Kidney epithelial cell (primary cell): ENCODE measurements at regions not wholly inside any gene's neighbourhood (a gene's known extent, or its start where the extent isn't known, plus 50 kb on each side); places are given as distances from the start of the nearest gene placed in this dataset.
"Not testable (repeated sequence)": the region's sequence is repeated elsewhere in the genome, so short reads cannot be mapped to it uniquely, and the experiment has no call there.

Experiments used
- DNase-seq: peaks from one replicate; pipeline ENCODE4 v3.0.0-alpha.2; 2010; ENCODE audit warnings: low read depth
- H3K27me3 ChIP-seq: 2 replicates; pipeline ENCODE4 v1.6.0; 2011; ENCODE audit warnings: low read length; ENCODE audit not compliant: control insufficient read depth, insufficient read depth
- H3K36me3 ChIP-seq: 2 replicates; pipeline ENCODE4 v1.5.1; 2011; ENCODE audit warnings: low read length; ENCODE audit not compliant: control insufficient read depth, insufficient read depth
- H3K4me3 ChIP-seq: 2 replicates; pipeline ENCODE4 v1.5.1; 2011; ENCODE audit warnings: low read depth, mild to moderate bottlenecking, control low read depth, low read length
- TF ChIP-seq, protein P1 (sequence below): IDR thresholded peaks from 2 replicates; pipeline ENCODE4 v1.5.1; 2011; ENCODE audit warnings: mild to moderate bottlenecking, moderate library complexity, low read length, control low read depth, inconsistent platforms; ENCODE audit not compliant: insufficient read depth, poor library complexity, severe bottlenecking

DNA sequence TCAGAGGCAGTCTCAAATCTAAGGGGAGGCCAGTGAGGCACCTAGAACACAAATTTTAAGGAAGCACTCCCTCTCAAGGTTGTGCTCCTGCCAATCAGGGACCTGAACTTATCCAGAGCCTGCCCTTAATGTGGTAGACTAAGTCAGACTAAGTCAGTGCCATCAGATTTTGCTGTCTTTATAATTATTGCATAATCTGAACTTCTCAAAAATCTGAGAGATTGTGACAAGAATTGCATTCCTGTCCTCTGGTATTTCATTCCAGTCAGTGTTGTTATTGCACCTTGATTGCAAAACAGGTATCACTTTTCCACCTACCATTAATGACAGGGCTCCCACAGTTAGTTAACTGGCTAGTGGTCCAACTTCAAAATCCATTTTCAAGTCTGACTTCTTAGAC lies 197.1 kb upstream of the HCN1 start:
- TF ChIP-seq, protein P1, sequence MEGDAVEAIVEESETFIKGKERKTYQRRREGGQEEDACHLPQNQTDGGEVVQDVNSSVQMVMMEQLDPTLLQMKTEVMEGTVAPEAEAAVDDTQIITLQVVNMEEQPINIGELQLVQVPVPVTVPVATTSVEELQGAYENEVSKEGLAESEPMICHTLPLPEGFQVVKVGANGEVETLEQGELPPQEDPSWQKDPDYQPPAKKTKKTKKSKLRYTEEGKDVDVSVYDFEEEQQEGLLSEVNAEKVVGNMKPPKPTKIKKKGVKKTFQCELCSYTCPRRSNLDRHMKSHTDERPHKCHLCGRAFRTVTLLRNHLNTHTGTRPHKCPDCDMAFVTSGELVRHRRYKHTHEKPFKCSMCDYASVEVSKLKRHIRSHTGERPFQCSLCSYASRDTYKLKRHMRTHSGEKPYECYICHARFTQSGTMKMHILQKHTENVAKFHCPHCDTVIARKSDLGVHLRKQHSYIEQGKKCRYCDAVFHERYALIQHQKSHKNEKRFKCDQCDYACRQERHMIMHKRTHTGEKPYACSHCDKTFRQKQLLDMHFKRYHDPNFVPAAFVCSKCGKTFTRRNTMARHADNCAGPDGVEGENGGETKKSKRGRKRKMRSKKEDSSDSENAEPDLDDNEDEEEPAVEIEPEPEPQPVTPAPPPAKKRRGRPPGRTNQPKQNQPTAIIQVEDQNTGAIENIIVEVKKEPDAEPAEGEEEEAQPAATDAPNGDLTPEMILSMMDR, result no peak
- no peaks in the 10 kb centered on the region for H3K27me3 ChIP-seq
- H3K36me3 ChIP-seq, result no peaks in the 10 kb centered on the region
- no peak for DNase-seq
- H3K4me3 ChIP-seq, result no peak overlapping the region

DNA sequence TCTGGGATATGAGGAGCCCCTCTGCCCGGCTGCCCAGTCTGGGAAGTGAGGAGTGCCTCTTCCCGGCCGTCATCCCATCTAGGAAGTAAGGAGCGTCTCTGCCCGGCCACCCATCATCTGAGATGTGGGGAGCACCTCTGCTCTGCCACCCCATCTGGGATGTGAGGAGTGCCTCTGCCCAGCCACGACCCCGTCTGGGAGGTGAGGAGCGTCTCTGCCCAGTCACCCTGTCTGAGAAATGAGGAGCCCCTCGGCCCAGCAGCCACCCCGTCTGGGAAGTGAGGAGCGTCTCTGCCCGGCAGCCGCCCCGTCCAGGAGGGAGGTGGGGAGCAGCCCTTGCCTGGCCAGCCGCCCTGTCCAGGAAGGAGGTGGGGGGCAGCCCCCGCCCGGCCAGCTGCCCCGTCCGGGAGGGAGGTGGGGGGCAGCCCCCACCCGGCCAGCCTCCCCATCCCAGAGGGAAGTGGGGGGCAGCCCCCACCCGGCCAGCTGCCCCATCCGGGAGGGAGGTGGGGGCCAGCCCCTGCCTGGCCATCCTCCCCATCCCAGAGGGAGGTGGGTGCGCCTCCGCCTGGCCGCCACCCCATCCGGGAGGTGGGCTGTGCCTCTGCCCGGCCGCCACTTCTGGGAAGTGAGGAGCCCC lies 194.4 kb upstream of the HCN1 start:
- not testable (repeated sequence) for DNase-seq, H3K4me3 ChIP-seq, H3K36me3 ChIP-seq, H3K27me3 ChIP-seq

DNA sequence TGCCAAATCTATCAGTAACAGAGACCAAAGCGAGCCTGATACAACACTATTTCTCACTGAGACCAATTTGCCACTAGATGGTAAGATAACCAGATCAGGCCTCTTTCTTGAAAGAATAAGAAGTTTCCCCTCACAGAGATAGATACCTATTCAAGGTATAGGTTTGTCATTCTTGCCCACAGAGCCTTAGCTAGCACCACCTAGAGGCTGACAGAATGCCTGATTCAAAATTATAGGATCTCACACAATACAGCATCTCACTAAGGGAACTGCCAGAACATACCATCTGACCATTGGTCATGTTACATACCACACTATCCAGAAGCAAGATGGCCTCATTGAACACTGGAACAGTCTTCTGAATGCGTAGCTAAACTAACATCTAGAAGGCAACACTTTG lies 166.6 kb upstream of the HCN1 start:
- Histone ChIP-seq H3K36me3 (no peaks in the 10 kb centered on the region), H3K4me3 (no peak overlapping the region), H3K27me3 (no peaks in the 10 kb centered on the region)
- DNase-seq, result no peak
- TF ChIP-seq, protein P1, result no peak

DNA sequence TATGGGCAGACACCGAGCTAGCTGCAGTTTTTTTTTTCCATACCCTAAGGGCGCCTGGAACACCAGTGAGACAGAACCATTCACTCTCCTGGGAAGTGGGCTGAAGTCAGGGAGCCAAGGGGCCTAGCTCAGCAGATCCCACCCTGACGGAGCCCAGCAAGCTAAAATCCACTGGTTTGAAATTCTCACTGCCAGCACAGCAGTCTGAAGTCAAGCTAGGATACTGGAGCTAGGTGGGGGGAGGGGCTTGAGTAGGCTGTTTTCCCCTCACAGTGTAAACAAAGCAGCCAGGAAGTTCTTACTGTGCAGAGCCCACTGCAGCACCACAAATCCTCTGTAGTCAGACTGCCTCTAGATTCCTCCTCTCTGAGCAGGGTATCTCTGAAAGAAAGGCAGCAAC lies 151.7 kb upstream of the HCN1 start:
- Histone ChIP-seq H3K4me3 (no peak overlapping the region), H3K36me3 (no peaks in the 10 kb centered on the region), H3K27me3 (no peaks in the 10 kb centered on the region)
- DNase-seq, result no peak
- TF ChIP-seq, protein P1, result no peak

DNA sequence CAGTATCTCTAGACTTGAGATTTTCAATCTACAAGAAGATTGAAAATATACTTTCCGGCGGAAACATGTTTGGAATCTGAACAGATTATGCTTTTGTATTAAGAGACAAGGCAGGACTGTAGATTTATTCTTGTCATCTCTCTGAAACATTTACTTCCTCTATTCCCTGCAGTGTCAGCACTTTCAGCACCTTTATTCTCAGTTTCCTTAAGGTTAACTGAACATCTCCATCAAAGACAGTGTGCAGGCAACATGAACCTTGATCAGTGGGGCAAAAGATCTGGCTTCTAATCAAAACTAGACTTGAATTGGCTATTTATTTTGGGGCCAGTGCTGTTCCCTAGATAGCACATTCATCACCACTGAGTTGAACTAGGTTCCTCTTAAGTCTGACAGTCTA lies 129.9 kb upstream of the HCN1 start:
- Histone ChIP-seq H3K27me3 (no peaks in the 10 kb centered on the region), H3K36me3 (no peaks in the 10 kb centered on the region), H3K4me3 (no peak overlapping the region)
- TF ChIP-seq, protein P1, result no peak
- DNase-seq, result no peak

DNA sequence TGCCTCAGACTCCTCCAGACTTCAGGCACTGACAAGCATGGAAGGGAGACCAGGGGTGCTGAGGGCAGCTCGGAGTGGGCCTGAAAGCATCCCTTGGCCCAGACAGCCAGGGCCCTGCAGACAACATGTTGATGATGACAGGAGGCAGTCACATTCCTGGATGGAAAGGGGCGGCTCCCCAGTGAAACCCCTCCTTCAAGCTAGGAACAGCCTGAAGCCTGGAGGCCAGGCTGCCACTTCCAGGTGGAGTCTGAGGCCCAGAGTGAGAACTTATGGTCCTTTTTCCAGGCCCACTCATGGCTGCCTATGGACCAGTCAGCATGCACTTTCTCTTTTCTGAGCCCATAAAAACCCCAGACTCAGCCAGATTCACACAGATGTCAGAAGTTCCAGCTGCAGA lies 104.2 kb upstream of the HCN1 start:
- no peaks in the 10 kb centered on the region for H3K27me3 ChIP-seq
- TF ChIP-seq, protein P1, result no peak

DNA sequence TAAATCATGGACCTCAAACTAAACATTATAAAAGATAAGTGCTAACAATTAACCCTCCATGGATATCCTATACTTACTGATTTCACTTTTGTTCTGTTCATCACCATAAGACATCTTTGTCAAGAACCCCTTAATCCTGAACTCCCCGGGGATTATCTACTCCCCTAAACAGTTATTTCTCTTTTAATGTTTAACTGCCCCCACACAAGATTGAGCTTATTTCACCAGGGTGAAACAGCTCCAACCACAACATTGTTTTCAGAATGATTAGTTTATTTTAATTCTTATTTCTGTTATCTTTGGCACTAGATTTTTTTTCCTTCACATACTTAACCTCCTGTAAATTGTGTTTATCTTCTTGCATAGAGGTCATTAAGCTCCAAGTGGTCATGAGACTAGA lies 103.2 kb upstream of the HCN1 start:
- DNase-seq, result no peak
- TF ChIP-seq, protein P1, result no peak
- Histone ChIP-seq H3K27me3 (no peaks in the 10 kb centered on the region), H3K36me3 (no peaks in the 10 kb centered on the region), H3K4me3 (no peak overlapping the region)

More for the DNA sequence above, 104.2 kb upstream of the HCN1 start:
- no peaks in the 10 kb centered on the region for H3K36me3 ChIP-seq
- H3K4me3 ChIP-seq, result no peak overlapping the region
- DNase-seq, result no peak
